Glutamatergic neuron (in vitro differentiated cells): ENCODE measurements at regions not wholly inside any gene's neighbourhood (a gene's known extent, or its start where the extent isn't known, plus 50 kb on each side); places are given as distances from the start of the nearest gene placed in this dataset.

Experiments
- DNase-seq: peaks from one replicate; pipeline ENCODE4 v3.0.0; 2022
- H3K27ac Mint-ChIP-seq: one replicate; pipeline ENCODE4 v1.8.0; 2020; ENCODE audit warnings: mild to moderate bottlenecking, mixed read lengths, inconsistent platforms; ENCODE audit not compliant: unreplicated experiment
- H3K27me3 Mint-ChIP-seq: one replicate; pipeline ENCODE4 v1.8.0; 2020; ENCODE audit warnings: mild to moderate bottlenecking, moderate library complexity, mixed read lengths, inconsistent platforms; ENCODE audit not compliant: unreplicated experiment
- H3K36me3 Mint-ChIP-seq: one replicate; pipeline ENCODE4 v1.8.0; 2020; ENCODE audit warnings: mild to moderate bottlenecking, mixed read lengths, inconsistent platforms; ENCODE audit not compliant: unreplicated experiment
- H3K4me1 Mint-ChIP-seq: one replicate; pipeline ENCODE4 v1.8.0; 2020; ENCODE audit warnings: mild to moderate bottlenecking, low read depth, mixed read lengths, inconsistent platforms; ENCODE audit not compliant: unreplicated experiment
- H3K4me3 Mint-ChIP-seq: one replicate; pipeline ENCODE4 v1.8.0; 2020; ENCODE audit warnings: mild to moderate bottlenecking, mixed read lengths, inconsistent platforms; ENCODE audit not compliant: unreplicated experiment
- H3K9me3 Mint-ChIP-seq: one replicate; pipeline ENCODE4 v1.8.0; 2020; ENCODE audit warnings: mild to moderate bottlenecking, moderate library complexity, mixed read lengths, inconsistent platforms; ENCODE audit not compliant: unreplicated experiment
- CTCF ChIP-seq: fragments of 200-600 bp; sonication (generic); IDR thresholded peaks from one replicate; pipeline ENCODE4 v1.5.0; 2021; ENCODE audit not compliant: partially characterized antibody, unreplicated experiment

- Mint-ChIP-seq H3K36me3 (peaks cover 5% of the 10 kb centered on the region), H3K27ac (no peak overlapping the region), H3K9me3 (peaks cover 9% of the 10 kb centered on the region), H3K27me3 (peaks cover 5% of the 10 kb centered on the region), H3K4me3 (no peak overlapping the region), H3K4me1 (no peaks in the 10 kb centered on the region)
- no peak for DNase-seq
- TF ChIP-seq CTCF: no peak
These were observed 125.9 kb upstream of the THBS2 start for GRCh38 chr6:169379495-169380070.

DNA sequence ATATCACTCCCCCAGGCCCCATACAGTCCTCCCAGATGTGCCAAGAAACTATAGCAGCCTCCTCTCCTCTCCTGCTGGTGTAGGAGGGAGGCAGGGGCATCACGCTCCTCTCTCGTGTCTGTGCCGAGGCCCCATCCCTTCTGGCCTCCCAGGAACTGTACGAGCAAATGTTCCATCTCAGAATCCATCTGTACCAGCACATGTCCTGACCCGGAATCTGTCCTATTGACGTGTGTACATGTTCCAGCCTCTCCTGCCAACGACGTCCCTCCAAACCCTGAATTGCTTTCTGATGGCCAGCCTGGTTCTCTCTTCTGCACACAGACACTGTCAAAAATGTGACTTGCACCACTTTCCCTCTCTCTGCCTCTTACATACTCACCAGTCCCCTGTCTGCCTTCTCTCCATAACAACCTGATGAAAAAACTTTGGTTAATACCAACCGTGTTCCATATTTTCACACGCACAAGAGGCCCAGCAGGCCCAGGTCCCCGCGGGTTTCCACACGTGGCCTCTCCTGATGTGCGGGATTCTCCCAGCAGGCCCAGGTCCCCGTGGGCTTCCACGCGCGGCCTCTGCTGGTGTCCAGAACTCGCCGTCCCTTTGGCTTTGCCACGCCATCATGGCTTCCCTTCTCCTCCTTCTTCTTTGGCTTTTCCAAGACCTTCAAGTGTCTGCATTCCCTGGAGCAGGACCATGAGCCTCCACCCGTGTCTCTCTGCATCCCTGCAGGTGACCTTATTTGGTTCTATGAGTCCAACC, 125.2 kb upstream of the THBS2 start:
- Mint-ChIP-seq H3K27ac (no peak overlapping the region), H3K4me1 (no peaks in the 10 kb centered on the region), H3K27me3 (peaks cover 5% of the 10 kb centered on the region), H3K4me3 (no peak overlapping the region), H3K9me3 (peaks cover 9% of the 10 kb centered on the region), H3K36me3 (peaks cover 12% of the 10 kb centered on the region)
- DNase-seq: no peak
- TF ChIP-seq CTCF: no peak

DNA sequence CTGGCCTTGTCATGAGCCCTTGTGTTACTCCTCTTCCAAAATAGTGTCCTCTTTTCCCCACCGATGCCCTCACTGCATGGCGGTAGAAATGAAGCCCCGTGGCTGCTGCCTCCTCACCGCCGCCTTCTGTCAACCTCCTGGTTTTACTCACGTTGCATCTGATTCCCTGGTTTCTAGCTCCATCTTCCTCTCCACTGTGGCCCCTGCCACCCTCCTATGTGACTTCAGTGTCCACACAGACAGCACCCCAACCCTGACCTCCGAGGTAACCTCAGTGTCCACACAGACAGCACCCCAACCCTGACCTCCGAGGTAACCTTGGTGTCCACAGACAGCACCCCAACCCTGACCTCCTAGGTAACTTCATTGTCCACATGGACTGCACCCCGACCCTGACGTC, 122.8 kb upstream of the THBS2 start:
- peaks cover 9% of the 10 kb centered on the region for H3K9me3 Mint-ChIP-seq
- no peaks in the 10 kb centered on the region for H3K4me1 Mint-ChIP-seq
- peaks cover 5% of the 10 kb centered on the region for H3K27me3 Mint-ChIP-seq
- no peak overlapping the region for H3K4me3 Mint-ChIP-seq
- H3K36me3 Mint-ChIP-seq: peaks cover 12% of the 10 kb centered on the region
- no peak overlapping the region for H3K27ac Mint-ChIP-seq
- no peak for DNase-seq
- TF ChIP-seq CTCF: no peak

DNA sequence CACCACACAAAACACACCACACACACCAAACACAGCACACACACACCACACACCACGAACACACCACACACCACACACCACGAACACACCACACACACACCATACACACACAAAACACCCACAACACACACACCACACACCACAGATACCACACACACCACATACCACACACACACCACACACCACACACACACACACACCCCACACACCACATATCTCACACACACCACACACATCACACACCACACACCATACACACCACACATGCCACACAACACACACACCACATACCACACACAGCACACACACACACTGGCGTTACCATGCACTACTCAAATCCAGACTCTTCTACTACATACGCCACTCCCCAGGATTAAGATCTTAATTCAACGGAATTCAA, 118.9 kb upstream of the THBS2 start:
- H3K4me3 Mint-ChIP-seq: no peak overlapping the region
- no peak overlapping the region for H3K27ac Mint-ChIP-seq
- no peaks in the 10 kb centered on the region for H3K27me3 Mint-ChIP-seq
- H3K36me3 Mint-ChIP-seq: peaks cover 18% of the 10 kb centered on the region
- no peak for DNase-seq
- H3K9me3 Mint-ChIP-seq: peaks cover 3% of the 10 kb centered on the region
- no peaks in the 10 kb centered on the region for H3K4me1 Mint-ChIP-seq
- no peak for TF ChIP-seq CTCF
